ENCODE measurements at regions not wholly inside any gene's neighbourhood (a gene's known extent, or its start where the extent isn't known, plus 50 kb on each side); places are given as distances from the start of the nearest gene placed in this dataset.

DNA sequence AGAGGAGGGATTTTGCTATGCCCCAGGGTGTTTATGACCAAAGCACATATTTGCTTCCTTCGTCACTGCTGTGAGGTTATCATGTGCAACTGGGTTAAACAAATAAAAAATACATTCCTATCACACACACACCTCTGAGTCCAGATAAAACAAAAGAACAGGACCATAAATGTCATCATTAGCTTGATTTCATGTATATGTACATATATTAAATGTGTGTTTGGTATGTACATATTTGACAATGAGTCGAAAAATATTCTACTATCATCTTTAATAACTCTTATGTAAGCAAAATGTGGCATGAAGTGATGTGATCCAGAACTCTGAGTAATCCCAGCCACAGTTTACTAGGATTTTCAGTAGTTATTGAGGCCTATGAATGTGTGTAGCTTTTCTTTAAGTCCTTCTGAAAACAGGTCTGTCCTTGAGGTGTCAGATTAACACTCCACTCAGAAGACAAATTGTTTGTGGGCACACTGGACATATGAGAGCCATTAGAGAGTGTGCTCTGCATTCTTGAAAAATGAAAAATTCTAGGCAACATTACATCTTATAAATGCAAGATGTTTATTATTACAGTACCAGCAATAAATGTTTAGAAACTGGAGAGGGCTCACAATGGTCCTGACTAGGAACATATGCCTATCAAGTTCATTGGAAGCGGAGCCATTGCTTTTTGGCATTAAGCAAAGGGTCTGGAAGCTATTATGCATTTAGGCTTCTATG, 335.1 kb upstream of the SEMA3A start:
- DNase-seq (ENCODE audit: low read depth in 4 of 6, low spot score in 6 of 6), result no peak
- H3K27ac ChIP-seq (ENCODE audit: low read depth, low read length), result no peak overlapping the region
- H3K9me3 ChIP-seq (ENCODE audit: control insufficient read depth, insufficient read depth, low read length), result no peaks in the 10 kb centered on the region
- H3K4me1 ChIP-seq (ENCODE audit: control insufficient read depth, insufficient read depth, low read length), result no peaks in the 10 kb centered on the region
- no CpG with 5 or more reads among the region's 3 CpGs for WGBS (ENCODE audit: insufficient coverage)
- no peaks in the 10 kb centered on the region for H3K36me3 ChIP-seq (ENCODE audit: control insufficient read depth, insufficient read depth, low read length)
- H3K27me3 ChIP-seq (ENCODE audit: control insufficient read depth, insufficient read depth, low read length), result no peaks in the 10 kb centered on the region
- no peak overlapping the region for H3K4me3 ChIP-seq (ENCODE audit: low read depth, low read length)

DNA sequence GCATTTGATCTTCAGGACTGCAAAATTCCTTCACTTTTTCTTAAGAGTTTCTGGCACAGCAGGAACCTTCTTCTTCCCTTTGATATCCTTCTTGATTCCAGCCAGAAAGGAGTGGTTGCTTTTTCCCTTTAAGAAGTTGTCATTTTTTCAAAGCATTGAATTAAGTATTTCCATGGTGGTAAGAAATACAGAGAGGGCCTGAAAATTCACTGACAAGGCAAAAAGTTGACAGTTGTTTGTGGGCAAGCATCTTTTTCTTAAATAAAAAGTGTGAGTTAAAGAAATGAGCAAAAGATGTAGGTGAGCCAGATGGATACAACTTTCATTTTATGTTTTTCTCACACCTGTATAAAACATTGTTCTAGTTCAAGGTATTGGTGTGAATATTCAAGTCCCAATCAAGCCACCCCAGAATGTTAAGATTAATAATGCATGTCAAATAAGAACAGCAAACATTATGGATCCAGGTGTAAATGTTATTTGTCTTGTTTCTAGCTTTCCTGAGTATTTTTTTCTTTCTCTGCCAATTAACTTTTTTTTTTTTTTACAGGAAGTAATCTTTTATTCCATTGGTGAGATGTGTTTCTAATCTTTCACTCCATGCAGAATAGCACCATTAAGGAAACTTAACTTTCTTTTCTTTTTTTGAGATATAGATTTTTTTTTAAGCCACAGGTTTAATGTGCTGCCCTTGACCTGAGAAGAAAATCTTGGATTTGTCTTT, 334.3 kb upstream of the SEMA3A start:
- no peak overlapping the region for H3K27ac ChIP-seq (ENCODE audit: low read depth, low read length)
- H3K27me3 ChIP-seq (ENCODE audit: control insufficient read depth, insufficient read depth, low read length), result no peaks in the 10 kb centered on the region
- H3K9me3 ChIP-seq (ENCODE audit: control insufficient read depth, insufficient read depth, low read length), result no peaks in the 10 kb centered on the region
- H3K4me1 ChIP-seq (ENCODE audit: control insufficient read depth, insufficient read depth, low read length), result no peaks in the 10 kb centered on the region
- H3K4me3 ChIP-seq (ENCODE audit: low read depth, low read length), result no peak overlapping the region
- H3K36me3 ChIP-seq (ENCODE audit: control insufficient read depth, insufficient read depth, low read length), result no peaks in the 10 kb centered on the region
- DNase-seq (ENCODE audit: low read depth in 4 of 6, low spot score in 6 of 6), result no peak

DNA sequence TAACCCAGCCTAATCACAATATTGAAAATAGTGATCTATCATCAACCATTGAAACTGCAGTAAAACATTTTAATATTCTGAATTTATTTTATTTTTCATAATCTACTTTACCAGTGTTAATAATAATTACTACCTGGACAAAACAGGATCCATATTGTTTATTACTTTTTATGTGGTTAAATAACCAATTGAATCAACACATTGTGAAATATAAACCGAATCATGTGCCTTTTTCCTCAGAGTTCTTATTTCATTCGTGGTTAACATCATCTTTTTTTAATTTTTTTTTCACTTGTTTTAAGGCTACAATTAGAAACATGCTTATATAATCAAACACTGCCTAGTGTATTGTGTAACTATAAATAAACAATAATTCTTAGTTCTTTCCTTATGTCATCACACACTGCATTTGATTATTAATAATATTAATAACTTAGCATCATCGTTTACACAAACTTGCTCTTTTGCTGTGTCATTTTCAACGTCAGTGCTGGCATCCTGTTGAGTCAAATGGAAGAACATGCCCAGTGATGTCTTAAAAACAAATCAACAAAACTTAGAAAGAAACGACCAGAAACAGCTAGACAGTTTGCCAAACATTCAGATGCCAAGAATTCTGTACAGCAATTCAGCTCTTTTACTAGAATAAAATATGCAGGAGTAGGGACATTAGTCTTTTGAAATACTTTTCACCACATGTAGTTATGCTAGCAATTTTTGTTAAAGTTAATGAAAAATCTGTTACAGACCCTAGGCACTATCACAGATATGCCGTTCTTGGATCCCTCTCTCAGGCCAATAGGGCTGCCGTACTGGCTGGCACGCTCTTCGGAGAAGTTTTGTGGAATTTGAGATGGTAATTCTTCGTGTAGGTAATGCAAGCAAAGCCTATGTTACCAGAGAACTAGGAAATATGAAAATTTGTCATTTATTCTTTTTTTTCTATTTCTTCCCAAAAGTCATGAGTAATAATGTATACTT, 330.4 kb upstream of the SEMA3A start:
- no peaks in the 10 kb centered on the region for H3K36me3 ChIP-seq (ENCODE audit: control insufficient read depth, insufficient read depth, low read length)
- H3K27me3 ChIP-seq (ENCODE audit: control insufficient read depth, insufficient read depth, low read length), result no peaks in the 10 kb centered on the region
- H3K4me3 ChIP-seq (ENCODE audit: low read depth, low read length), result no peak overlapping the region
- 60% methylated on average over 1 of the region's 10 CpGs for WGBS (ENCODE audit: insufficient coverage)
- peak in 1 of 6 donors; percentile 17 for DNase-seq (ENCODE audit: low read depth in 4 of 6, low spot score in 6 of 6)
- no peaks in the 10 kb centered on the region for H3K4me1 ChIP-seq (ENCODE audit: control insufficient read depth, insufficient read depth, low read length)
- H3K27ac ChIP-seq (ENCODE audit: low read depth, low read length), result no peak overlapping the region
- H3K9me3 ChIP-seq (ENCODE audit: control insufficient read depth, insufficient read depth, low read length), result no peaks in the 10 kb centered on the region

DNA sequence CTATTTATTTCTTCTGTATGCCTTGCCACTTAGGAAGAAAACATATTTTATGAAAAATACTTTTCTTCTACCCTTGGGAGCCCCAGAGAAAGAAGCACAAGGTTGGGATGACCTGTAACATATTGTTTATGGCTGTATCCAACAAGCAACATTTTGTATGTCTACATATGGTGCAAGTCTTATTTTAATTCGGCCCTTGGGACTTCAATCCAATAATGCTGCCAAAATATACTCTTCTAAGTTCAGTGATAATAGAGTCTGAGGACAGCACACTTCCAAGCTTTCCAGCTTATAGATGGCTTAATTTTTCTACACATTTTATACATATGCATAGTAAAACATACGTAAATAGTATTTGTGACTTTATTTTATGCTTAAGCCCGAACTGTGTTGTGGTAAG, 318.5 kb upstream of the SEMA3A start:
- Histone ChIP-seq H3K27ac (ENCODE audit: low read depth, low read length) (no peak overlapping the region), H3K4me3 (ENCODE audit: low read depth, low read length) (no peak overlapping the region), H3K4me1 (ENCODE audit: control insufficient read depth, insufficient read depth, low read length) (no peaks in the 10 kb centered on the region), H3K9me3 (ENCODE audit: control insufficient read depth, insufficient read depth, low read length) (no peaks in the 10 kb centered on the region), H3K36me3 (ENCODE audit: control insufficient read depth, insufficient read depth, low read length) (no peaks in the 10 kb centered on the region), H3K27me3 (ENCODE audit: control insufficient read depth, insufficient read depth, low read length) (no peaks in the 10 kb centered on the region)
- DNase-seq (ENCODE audit: low read depth in 4 of 6, low spot score in 6 of 6), result peak in 1 of 6 donors; percentile 11
- no CpG with 5 or more reads among the region's 3 CpGs for WGBS (ENCODE audit: insufficient coverage)

DNA sequence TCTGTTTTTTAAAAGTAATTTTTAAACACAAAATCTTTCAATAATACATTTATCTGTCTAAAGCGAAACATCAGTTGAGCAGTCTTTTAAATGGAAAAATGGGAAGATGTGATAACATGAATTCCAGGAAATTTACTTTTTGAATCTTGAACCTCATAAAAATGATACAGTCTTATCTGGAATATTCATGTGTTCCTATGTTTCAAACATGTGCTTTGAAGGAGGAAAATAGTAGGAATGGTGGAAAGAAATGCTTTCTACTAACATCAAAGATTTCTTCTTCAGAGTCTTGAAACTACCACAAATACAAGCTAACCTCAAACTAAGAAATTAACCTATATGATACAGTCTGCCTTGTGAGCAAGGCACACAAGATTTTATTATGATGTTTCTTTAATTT, 317.5 kb upstream of the SEMA3A start:
- Histone ChIP-seq H3K9me3 (ENCODE audit: control insufficient read depth, insufficient read depth, low read length) (no peaks in the 10 kb centered on the region), H3K27me3 (ENCODE audit: control insufficient read depth, insufficient read depth, low read length) (no peaks in the 10 kb centered on the region), H3K27ac (ENCODE audit: low read depth, low read length) (no peak overlapping the region), H3K4me1 (ENCODE audit: control insufficient read depth, insufficient read depth, low read length) (no peaks in the 10 kb centered on the region), H3K4me3 (ENCODE audit: low read depth, low read length) (no peak overlapping the region), H3K36me3 (ENCODE audit: control insufficient read depth, insufficient read depth, low read length) (no peaks in the 10 kb centered on the region)
- no CpG with 5 or more reads among the region's 1 CpG for WGBS (ENCODE audit: insufficient coverage)
- DNase-seq (ENCODE audit: low read depth in 4 of 6, low spot score in 6 of 6), result no peak

DNA sequence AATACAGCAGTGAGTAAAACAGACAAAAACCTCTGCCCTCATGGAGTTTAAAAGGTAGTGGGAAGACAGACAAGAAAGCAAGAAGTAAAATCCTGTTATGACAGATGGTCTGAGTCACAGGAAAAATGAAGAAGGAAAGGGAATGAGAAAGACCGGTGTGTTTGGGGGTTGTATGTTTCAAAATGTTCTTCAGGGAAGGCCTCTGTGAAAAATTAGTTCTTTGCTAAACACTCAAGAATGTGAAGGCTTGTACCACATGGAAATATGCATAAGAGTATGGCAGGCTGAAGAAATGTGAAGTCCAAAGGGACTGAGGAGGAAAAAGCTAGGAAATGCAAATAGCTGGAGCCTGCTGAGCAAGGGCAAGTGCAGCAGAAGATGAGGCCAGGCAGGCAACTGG, 315.9 kb upstream of the SEMA3A start:
- H3K4me3 ChIP-seq (ENCODE audit: low read depth, low read length), result no peak overlapping the region
- 93% methylated on average over 1 of the region's 1 CpG for WGBS (ENCODE audit: insufficient coverage)
- no peak for DNase-seq (ENCODE audit: low read depth in 4 of 6, low spot score in 6 of 6)
- H3K27ac ChIP-seq (ENCODE audit: low read depth, low read length), result no peak overlapping the region
- no peaks in the 10 kb centered on the region for H3K27me3 ChIP-seq (ENCODE audit: control insufficient read depth, insufficient read depth, low read length)
- no peaks in the 10 kb centered on the region for H3K9me3 ChIP-seq (ENCODE audit: control insufficient read depth, insufficient read depth, low read length)
- H3K36me3 ChIP-seq (ENCODE audit: control insufficient read depth, insufficient read depth, low read length), result no peaks in the 10 kb centered on the region
- H3K4me1 ChIP-seq (ENCODE audit: control insufficient read depth, insufficient read depth, low read length), result no peaks in the 10 kb centered on the region

DNA sequence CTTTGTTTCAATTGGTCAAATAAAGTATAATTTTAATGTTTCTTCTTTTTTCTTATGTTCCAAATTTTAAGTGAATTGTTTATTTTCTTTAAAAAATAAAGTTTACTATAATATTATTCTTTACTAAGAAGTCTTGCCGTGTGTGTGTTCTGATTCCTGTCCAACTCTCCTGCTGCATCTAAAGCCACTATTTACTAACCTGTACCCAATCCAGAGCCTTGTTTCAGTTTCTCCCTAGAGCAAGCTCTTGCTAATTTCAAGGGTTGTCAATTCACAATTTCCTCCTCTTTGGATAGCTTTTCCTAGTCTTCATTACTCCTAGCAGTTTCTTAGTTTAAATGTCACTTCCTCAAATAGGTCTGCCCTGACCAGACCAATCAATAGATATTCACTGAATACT, 314.9 kb upstream of the SEMA3A start:
- no peak overlapping the region for H3K4me3 ChIP-seq (ENCODE audit: low read depth, low read length)
- no peaks in the 10 kb centered on the region for H3K36me3 ChIP-seq (ENCODE audit: control insufficient read depth, insufficient read depth, low read length)
- WGBS (ENCODE audit: insufficient coverage), result no CpG with 5 or more reads among the region's 1 CpG
- no peaks in the 10 kb centered on the region for H3K9me3 ChIP-seq (ENCODE audit: control insufficient read depth, insufficient read depth, low read length)
- H3K4me1 ChIP-seq (ENCODE audit: control insufficient read depth, insufficient read depth, low read length), result no peaks in the 10 kb centered on the region
- no peak overlapping the region for H3K27ac ChIP-seq (ENCODE audit: low read depth, low read length)
- peak in 1 of 6 donors; percentile 20 for DNase-seq (ENCODE audit: low read depth in 4 of 6, low spot score in 6 of 6)
- H3K27me3 ChIP-seq (ENCODE audit: control insufficient read depth, insufficient read depth, low read length), result no peaks in the 10 kb centered on the region

DNA sequence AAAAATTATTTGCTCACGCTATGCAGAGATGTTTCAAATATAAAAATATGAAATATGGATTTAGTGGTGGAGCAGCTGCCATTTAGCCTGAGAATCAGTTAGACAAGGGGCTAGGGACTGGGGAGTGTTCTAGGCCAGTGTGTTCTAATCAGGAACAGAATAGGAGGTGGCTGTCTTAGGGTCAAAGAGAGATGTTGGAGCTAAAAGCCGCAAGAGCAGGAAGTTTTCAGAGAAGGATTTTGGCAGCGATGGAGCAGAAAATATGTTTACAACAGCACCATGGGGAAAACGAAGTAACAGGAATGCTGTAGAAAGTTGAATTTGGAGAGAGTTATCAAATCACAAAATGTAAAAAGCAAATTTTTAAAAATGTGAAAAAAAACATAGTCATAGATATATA, 314.0 kb upstream of the SEMA3A start:
- Histone ChIP-seq H3K9me3 (ENCODE audit: control insufficient read depth, insufficient read depth, low read length) (no peaks in the 10 kb centered on the region), H3K27me3 (ENCODE audit: control insufficient read depth, insufficient read depth, low read length) (no peaks in the 10 kb centered on the region), H3K36me3 (ENCODE audit: control insufficient read depth, insufficient read depth, low read length) (no peaks in the 10 kb centered on the region), H3K27ac (ENCODE audit: low read depth, low read length) (no peak overlapping the region), H3K4me1 (ENCODE audit: control insufficient read depth, insufficient read depth, low read length) (no peaks in the 10 kb centered on the region), H3K4me3 (ENCODE audit: low read depth, low read length) (no peak overlapping the region)
- no peak for DNase-seq (ENCODE audit: low read depth in 4 of 6, low spot score in 6 of 6)
- WGBS (ENCODE audit: insufficient coverage), result 85% methylated on average over 2 of the region's 4 CpGs

DNA sequence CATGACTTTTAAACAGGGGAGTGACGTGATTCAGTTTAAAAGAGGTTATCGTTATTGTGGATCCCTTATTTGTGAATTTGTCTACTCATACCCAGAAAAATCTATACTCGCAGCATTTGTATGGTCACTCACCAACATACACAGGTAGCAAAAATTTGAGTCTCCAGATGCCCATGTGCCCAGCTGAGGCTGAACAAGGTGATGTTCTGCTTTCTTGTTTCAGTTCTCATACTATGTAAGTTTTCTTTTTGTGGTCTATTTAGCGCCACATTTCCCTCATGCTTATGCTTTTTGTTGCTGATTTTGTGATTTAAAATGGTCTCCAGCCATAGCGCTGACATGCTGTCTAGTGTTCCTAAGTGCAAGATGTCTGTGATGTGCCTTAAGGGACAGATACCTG, 312.9 kb upstream of the SEMA3A start:
- Histone ChIP-seq H3K36me3 (ENCODE audit: control insufficient read depth, insufficient read depth, low read length) (no peaks in the 10 kb centered on the region), H3K4me1 (ENCODE audit: control insufficient read depth, insufficient read depth, low read length) (no peaks in the 10 kb centered on the region), H3K4me3 (ENCODE audit: low read depth, low read length) (no peak overlapping the region), H3K27ac (ENCODE audit: low read depth, low read length) (no peak overlapping the region), H3K27me3 (ENCODE audit: control insufficient read depth, insufficient read depth, low read length) (no peaks in the 10 kb centered on the region), H3K9me3 (ENCODE audit: control insufficient read depth, insufficient read depth, low read length) (no peaks in the 10 kb centered on the region)
- WGBS (ENCODE audit: insufficient coverage), result 100% methylated on average over 2 of the region's 5 CpGs
- no peak for DNase-seq (ENCODE audit: low read depth in 4 of 6, low spot score in 6 of 6)

All from spinal cord (tissue), 9 donors.